K562 (cell line): ENCODE measurements at regions not wholly inside any gene's neighbourhood (a gene's known extent, or its start where the extent isn't known, plus 50 kb on each side); places are given as distances from the start of the nearest gene placed in this dataset.

Experiments used
- ATAC-seq: fragments of 200-7000 bp; cut with Tn5 transposase; 3 replicates; pipeline ENCODE4 v1.9.1; 2020; ENCODE audit warnings: moderate library complexity
- BruUV-seq: library from RNA; stranded (reverse); fragments of 400-500 nt; replicated peaks from 2 replicates; lab custom pipeline; 2021; lab: Mats Ljungman, UMichigan
- CTCF ChIA-PET: fragments of 300-600 bp; formaldehyde crosslinking; extraction: SDS; loops from one replicate; lab custom pipeline; 2021; ENCODE audit warnings: low intra/inter-chr PET ratio; lab: Yijun Ruan, JAX
- POLR2A ChIA-PET: fragments of 300-600, 350-650 bp; sonication (Branson Sonifier 250); formaldehyde crosslinking; extraction: SDS; loops from one replicate; lab custom pipeline; 2021; ENCODE audit warnings: antibody characterized with exemption, inconsistent platforms; lab: Yijun Ruan, JAX
- DNase-seq, 4 experiments: peaks; one replicate each; pipeline versions ENCODE4 v3.0.0 to v3.0.0-alpha.2; 2011 to 2018; ENCODE audit warnings: low spot score in 3 of 4, mixed read lengths in 3 of 4; ENCODE audit errors: extremely low read depth in 1 of 4
- FAIRE-seq: peaks from 2 replicates; lab custom pipeline; 2011; peaks lifted over from hg19 to GRCh38; lab: Jason Lieb, UNC
- H2AFZ ChIP-seq: 2 replicates; pipeline ENCODE4 v1.6.0; 2011; ENCODE audit warnings: low read depth, low read length, control low read depth, inconsistent platforms
- H3K27ac ChIP-seq: fragments of 200-600 bp; 3 replicates; pipeline ENCODE4 v1.8.0; 2011; ENCODE audit warnings: low read depth, mild to moderate bottlenecking, control low read depth, inconsistent platforms, low read length, moderate library complexity, mixed read lengths; ENCODE audit errors: extremely low read depth
- H3K27me3 ChIP-seq, 2 experiments: fragments of 300-600 bp in 1 of 2; 2 replicates in 1 of 2; 3 replicates in 1 of 2; pipeline versions ENCODE4 v1.6.0 to v1.8.0; 2011; ENCODE audit warnings: inconsistent platforms in 2 of 2, low read length in 2 of 2, mild to moderate bottlenecking in 1 of 2, mixed read lengths in 1 of 2, moderate library complexity in 1 of 2; ENCODE audit not compliant: control insufficient read depth in 2 of 2, insufficient read depth in 2 of 2
- H3K36me3 ChIP-seq: fragments of 300-600 bp; 3 replicates; pipeline ENCODE4 v1.8.0; 2011; ENCODE audit warnings: mild to moderate bottlenecking, low read length, inconsistent platforms; ENCODE audit not compliant: control insufficient read depth, insufficient read depth
- H3K4me1 ChIP-seq, 2 experiments: fragments of 200-600 bp in 1 of 2; replicated peaks in 1 of 2; 2 replicates in 1 of 2; 3 replicates in 1 of 2; pipeline versions ENCODE4 v1.5.1 to v1.8.0; 2011; ENCODE audit warnings: inconsistent platforms in 2 of 2, low read length in 2 of 2, mild to moderate bottlenecking in 1 of 2, mixed read lengths in 1 of 2, moderate library complexity in 1 of 2; ENCODE audit not compliant: control insufficient read depth in 2 of 2, insufficient read depth in 2 of 2
- H3K4me2 ChIP-seq: 2 replicates; pipeline ENCODE4 v1.6.1; 2011; ENCODE audit warnings: low read length, control low read depth, inconsistent platforms, mixed read lengths; ENCODE audit not compliant: insufficient read depth
- H3K4me3 ChIP-seq: fragments of 200-600 bp; sonication (generic), shearing (Covaris generic); 2 replicates; pipeline ENCODE4 v1.5.1; 2016; ENCODE audit warnings: control low read depth, inconsistent platforms
- H3K79me2 ChIP-seq: fragments of 200-600 bp; 3 replicates; pipeline ENCODE4 v1.8.0; 2011; ENCODE audit warnings: low read length, inconsistent platforms; ENCODE audit not compliant: control insufficient read depth, insufficient read depth
- H3K9ac ChIP-seq, 2 experiments: 2 replicates each; pipeline versions ENCODE4 v1.6.0 to v1.6.1; 2011; ENCODE audit warnings: low read depth in 2 of 2, low read length in 2 of 2, control low read depth in 1 of 2, inconsistent platforms in 1 of 2, mild to moderate bottlenecking in 1 of 2, mixed read lengths in 1 of 2; ENCODE audit not compliant: insufficient read depth in 1 of 2
- H3K9me1 ChIP-seq: one replicate; pipeline ENCODE4 v1.6.0; 2011; ENCODE audit warnings: inconsistent platforms, mild to moderate bottlenecking, low read length, moderate library complexity; ENCODE audit not compliant: control insufficient read depth, insufficient read depth
- H3K9me3 ChIP-seq: replicated peaks from 2 replicates; pipeline ENCODE4 v1.5.1; 2011; ENCODE audit warnings: low read depth, low read length, inconsistent platforms; ENCODE audit not compliant: control insufficient read depth, insufficient read depth
- H4K20me1 ChIP-seq: replicated peaks from 2 replicates; pipeline ENCODE4 v1.6.1; 2011; ENCODE audit warnings: low read length, inconsistent platforms, mixed read lengths; ENCODE audit not compliant: control insufficient read depth, insufficient read depth
- ILK ChIP-seq: fragments of 450-650 bp; IDR thresholded peaks from 2 replicates; pipeline ENCODE4 v1.6.1; 2016; ENCODE audit warnings: missing genetic modification characterization, low read depth, mild to moderate bottlenecking, missing compliant biosample characterization, moderate library complexity, borderline replicate concordance
- KDM1A ChIP-seq, 2 experiments: fragments of 450-650 bp; IDR thresholded peaks; 2 replicates each; pipeline ENCODE4 v1.6.1; 2016; ENCODE audit warnings: mild to moderate bottlenecking in 2 of 2
- MTA1 ChIP-seq: fragments of 450-650 bp; IDR thresholded peaks from 2 replicates; pipeline ENCODE4 v1.6.1; 2017; ENCODE audit warnings: borderline replicate concordance
- NR3C1 ChIP-seq: sonication (generic); formaldehyde crosslinking; IDR thresholded peaks from 2 replicates; pipeline ENCODE4 v1.8.1; 2022; ENCODE audit warnings: missing genetic modification reagents
- SOX6 ChIP-seq: fragments of 450-650 bp; IDR thresholded peaks from 2 replicates; pipeline ENCODE4 v1.6.1; 2014; ENCODE audit warnings: mild to moderate bottlenecking
- SP1 ChIP-seq: sonication (generic); formaldehyde crosslinking; IDR thresholded peaks from 2 replicates; pipeline ENCODE4 v1.8.1; 2022; ENCODE audit warnings: mild to moderate bottlenecking, missing genetic modification reagents
- XRCC3 ChIP-seq: fragments of 450-650 bp; IDR thresholded peaks from 2 replicates; pipeline ENCODE4 v1.6.1; 2017; ENCODE audit warnings: mild to moderate bottlenecking, moderate library complexity
- ZNF121 ChIP-seq: sonication (generic); formaldehyde crosslinking; conservative IDR thresholded peaks from 2 replicates; pipeline ENCODE4 v1.8.0; 2022; ENCODE audit warnings: missing genetic modification reagents
- ZNF77 ChIP-seq: fragments of 250-450 bp; sonication (Bioruptor Pico); IDR thresholded peaks from 2 replicates; pipeline ENCODE4 v1.5.0; 2020
- WGBS: fragments of 100-300 bp; shearing (Covaris generic); methylation state at CpG from one replicate; pipeline ENCODE4 v1.1.6; 2016; ENCODE audit warnings: low coverage, mixed read lengths; ENCODE audit not compliant: insufficient coverage; ENCODE audit errors: missing lambda C conversion rate; 5-methylcytosine and 5-hydroxymethylcytosine counted together
- in situ Hi-C: fragments of 300-500 bp; cut with MboI; formaldehyde crosslinking; loops from 4 replicates; pipeline ENCODE4 v1.15.0; 2018; ENCODE audit warnings: inconsistent platforms, mixed read lengths
- intact Hi-C: fragments of 100-400 bp; cut with micrococcal nuclease; formaldehyde crosslinking; loops from 2 replicates; pipeline ENCODE4 v1.14.2; 2022
- TF ChIP-seq, protein P1 (sequence below), 2 experiments: fragments of 250-450 bp in 1 of 2; fragments of 450-650 bp in 1 of 2; sonication (Bioruptor Pico) in 1 of 2; IDR thresholded peaks; 2 replicates each; pipeline versions ENCODE4 v1.6.1 to v1.8.0; 2016 to 2021; ENCODE audit warnings: mild to moderate bottlenecking in 2 of 2, moderate library complexity in 2 of 2, missing compliant biosample characterization in 1 of 2, missing genetic modification characterization in 1 of 2
- TF ChIP-seq, protein P2 (sequence below): fragments of 200-800 bp; sonication (Bioruptor generic); IDR thresholded peaks from 2 replicates; pipeline ENCODE4 v1.6.1; 2017; ENCODE audit warnings: missing genetic modification characterization, missing compliant biosample characterization

DNA sequence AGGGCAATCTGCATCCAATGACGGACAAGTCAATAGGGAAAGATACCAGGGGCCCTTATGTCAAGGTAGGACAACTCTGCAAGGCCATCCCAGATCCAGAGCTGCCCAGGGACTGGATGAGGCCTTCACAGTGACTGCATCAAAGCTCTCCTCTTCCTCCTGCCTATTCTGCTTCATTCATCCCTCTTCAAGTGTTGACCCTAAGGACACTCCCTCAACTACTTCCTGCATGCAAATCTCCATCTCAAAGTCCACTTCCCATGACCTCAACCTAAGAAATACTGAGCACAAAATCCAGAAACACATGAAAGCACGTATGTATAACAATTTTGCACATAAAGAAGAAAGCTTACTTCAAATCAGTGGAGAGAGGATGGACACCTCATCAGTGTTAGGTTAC is 182.3 kb downstream of the AVL9 start:
- no peak overlapping the region for H3K9ac ChIP-seq
- no peak overlapping the region for H3K27ac ChIP-seq
- ATAC-seq (no peak), DNase-seq (no peak), FAIRE-seq (no peak)
- peaks cover 0 to 27% of the 10 kb centered on the region in 2 experiments; a peak in 4 of 5 replicates for H3K4me1 ChIP-seq
- H3K4me3 ChIP-seq, result no peak overlapping the region
- no peak overlapping the region for H3K4me2 ChIP-seq
- H2AFZ ChIP-seq, result no peak overlapping the region
- in situ Hi-C loops, result no loop called here
- CTCF ChIA-PET, result no interaction called here
- intact Hi-C loops, result no loop called here
- H3K9me1 ChIP-seq, result no peaks in the 10 kb centered on the region
- WGBS, result 78% methylated on average over 2 of the region's 2 CpGs
- no peaks in the 10 kb centered on the region for H3K27me3 ChIP-seq
- POLR2A ChIA-PET, result interaction anchor here (0.5 to 1.0 kb wide), 2 partner anchors 14 to 280 kb away, joined by 3 to 4 read pairs; partner anchors contain the start of gene FKBP9
- H3K9me3 ChIP-seq, result no peaks in the 10 kb centered on the region
- no peaks in the 10 kb centered on the region for H3K79me2 ChIP-seq
- BruUV-seq, result no TSS peak
- H3K36me3 ChIP-seq, result no peaks in the 10 kb centered on the region
- no peaks in the 10 kb centered on the region for H4K20me1 ChIP-seq
- TF ChIP-seq, protein P1, sequence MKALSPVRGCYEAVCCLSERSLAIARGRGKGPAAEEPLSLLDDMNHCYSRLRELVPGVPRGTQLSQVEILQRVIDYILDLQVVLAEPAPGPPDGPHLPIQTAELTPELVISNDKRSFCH (CRISPR knock-in tag; IDR thresholded peaks at IDR 0.05), result no peak
- TF ChIP-seq, protein P1 (tag; IDR thresholded peaks at IDR 0.05), result no peak
- TF ChIP-seq ILK (no peak), KDM1A (IDR thresholded peaks at IDR 0.05) (no peak), XRCC3 (no peak), NR3C1 (no peak), SP1 (CRISPR knock-in tag) (no peak), SOX6 (no peak), ZNF121 (no peak), ZNF77 (CRISPR knock-in tag) (no peak), MTA1 (no peak)
- TF ChIP-seq, protein P2, sequence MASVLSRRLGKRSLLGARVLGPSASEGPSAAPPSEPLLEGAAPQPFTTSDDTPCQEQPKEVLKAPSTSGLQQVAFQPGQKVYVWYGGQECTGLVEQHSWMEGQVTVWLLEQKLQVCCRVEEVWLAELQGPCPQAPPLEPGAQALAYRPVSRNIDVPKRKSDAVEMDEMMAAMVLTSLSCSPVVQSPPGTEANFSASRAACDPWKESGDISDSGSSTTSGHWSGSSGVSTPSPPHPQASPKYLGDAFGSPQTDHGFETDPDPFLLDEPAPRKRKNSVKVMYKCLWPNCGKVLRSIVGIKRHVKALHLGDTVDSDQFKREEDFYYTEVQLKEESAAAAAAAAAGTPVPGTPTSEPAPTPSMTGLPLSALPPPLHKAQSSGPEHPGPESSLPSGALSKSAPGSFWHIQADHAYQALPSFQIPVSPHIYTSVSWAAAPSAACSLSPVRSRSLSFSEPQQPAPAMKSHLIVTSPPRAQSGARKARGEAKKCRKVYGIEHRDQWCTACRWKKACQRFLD (CRISPR knock-in tag), result no peak
